HL-60 (cell line): ENCODE measurements at regions not wholly inside any gene's neighbourhood (a gene's known extent, or its start where the extent isn't known, plus 50 kb on each side); places are given as distances from the start of the nearest gene placed in this dataset.

ENCODE experiments used
- CTCF ChIP-seq: IDR thresholded peaks from one replicate; pipeline ENCODE4 v1.5.1; 2011; ENCODE audit warnings: low read length, control low read depth, inconsistent platforms; ENCODE audit not compliant: insufficient read depth
- GABPA ChIP-seq: IDR thresholded peaks from 2 replicates; pipeline ENCODE4 v1.6.1; 2012; ENCODE audit warnings: low read depth
- TF ChIP-seq, protein P1 (sequence below): IDR thresholded peaks from 2 replicates; pipeline ENCODE4 v1.6.1; 2012; ENCODE audit warnings: low read depth; ENCODE audit not compliant: insufficient replicate concordance

GRCh38 chr10:42970451-42971250 lies 106.2 kb upstream of the RET start:
- TF ChIP-seq CTCF (no peak), GABPA (no peak)
- TF ChIP-seq, protein P1, sequence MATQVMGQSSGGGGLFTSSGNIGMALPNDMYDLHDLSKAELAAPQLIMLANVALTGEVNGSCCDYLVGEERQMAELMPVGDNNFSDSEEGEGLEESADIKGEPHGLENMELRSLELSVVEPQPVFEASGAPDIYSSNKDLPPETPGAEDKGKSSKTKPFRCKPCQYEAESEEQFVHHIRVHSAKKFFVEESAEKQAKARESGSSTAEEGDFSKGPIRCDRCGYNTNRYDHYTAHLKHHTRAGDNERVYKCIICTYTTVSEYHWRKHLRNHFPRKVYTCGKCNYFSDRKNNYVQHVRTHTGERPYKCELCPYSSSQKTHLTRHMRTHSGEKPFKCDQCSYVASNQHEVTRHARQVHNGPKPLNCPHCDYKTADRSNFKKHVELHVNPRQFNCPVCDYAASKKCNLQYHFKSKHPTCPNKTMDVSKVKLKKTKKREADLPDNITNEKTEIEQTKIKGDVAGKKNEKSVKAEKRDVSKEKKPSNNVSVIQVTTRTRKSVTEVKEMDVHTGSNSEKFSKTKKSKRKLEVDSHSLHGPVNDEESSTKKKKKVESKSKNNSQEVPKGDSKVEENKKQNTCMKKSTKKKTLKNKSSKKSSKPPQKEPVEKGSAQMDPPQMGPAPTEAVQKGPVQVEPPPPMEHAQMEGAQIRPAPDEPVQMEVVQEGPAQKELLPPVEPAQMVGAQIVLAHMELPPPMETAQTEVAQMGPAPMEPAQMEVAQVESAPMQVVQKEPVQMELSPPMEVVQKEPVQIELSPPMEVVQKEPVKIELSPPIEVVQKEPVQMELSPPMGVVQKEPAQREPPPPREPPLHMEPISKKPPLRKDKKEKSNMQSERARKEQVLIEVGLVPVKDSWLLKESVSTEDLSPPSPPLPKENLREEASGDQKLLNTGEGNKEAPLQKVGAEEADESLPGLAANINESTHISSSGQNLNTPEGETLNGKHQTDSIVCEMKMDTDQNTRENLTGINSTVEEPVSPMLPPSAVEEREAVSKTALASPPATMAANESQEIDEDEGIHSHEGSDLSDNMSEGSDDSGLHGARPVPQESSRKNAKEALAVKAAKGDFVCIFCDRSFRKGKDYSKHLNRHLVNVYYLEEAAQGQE: no peak
